ENCODE measurements at regions not wholly inside any gene's neighbourhood (a gene's known extent, or its start where the extent isn't known, plus 50 kb on each side); places are given as distances from the start of the nearest gene placed in this dataset.

- H3K4me2 ChIP-seq: no peak overlapping the region
- no peaks in the 10 kb centered on the region for H3K36me3 ChIP-seq
- H3K4me1 ChIP-seq: no peaks in the 10 kb centered on the region
- H3K27ac ChIP-seq: no peak overlapping the region
- no peak overlapping the region for H3K4me3 ChIP-seq
- no peak overlapping the region for H3K9ac ChIP-seq
- no peak for TF ChIP-seq Cebpa-rat (IDR thresholded peaks at IDR 0.05)
- no peaks in the 10 kb centered on the region for H4K20me1 ChIP-seq
- no peaks in the 10 kb centered on the region for H3K27me3 ChIP-seq
- H3K9me3 ChIP-seq (replicated peaks in 1 of 11): peaks cover 0 to 8% (median 0%) of the 10 kb centered on the region in 11 experiments; a peak in 5 of 22 replicates
Measured at GRCh38 chr9:73531051-73531532, 379.4 kb downstream of the ANXA1 start.

GRCh38 chr9:73531658-73532057 lies 380.0 kb downstream of the ANXA1 start:
- no peaks in the 10 kb centered on the region for H3K36me3 ChIP-seq
- no peak overlapping the region for H3K27ac ChIP-seq
- H3K4me3 ChIP-seq: no peak overlapping the region
- no peaks in the 10 kb centered on the region for H3K27me3 ChIP-seq
- no peak overlapping the region for H3K4me2 ChIP-seq
- H3K9me3 ChIP-seq (replicated peaks in 1 of 11): peaks cover 0 to 8% (median 0%) of the 10 kb centered on the region in 11 experiments; a peak in 5 of 22 replicates
- H3K4me1 ChIP-seq: no peaks in the 10 kb centered on the region
- no peaks in the 10 kb centered on the region for H4K20me1 ChIP-seq
- TF ChIP-seq Cebpa-rat (IDR thresholded peaks at IDR 0.05): no peak
- H3K9ac ChIP-seq: no peak overlapping the region

GRCh38 chr9:73532985-73533384 lies 381.3 kb downstream of the ANXA1 start:
- no peak for TF ChIP-seq Cebpa-rat (IDR thresholded peaks at IDR 0.05)
- no peak overlapping the region for H3K9ac ChIP-seq
- H3K4me2 ChIP-seq: no peak overlapping the region

GRCh38 chr9:73536403-73536802 lies 384.7 kb downstream of the ANXA1 start:
- Histone ChIP-seq H4K20me1 (no peaks in the 10 kb centered on the region), H3K4me3 (no peak overlapping the region), H3K4me2 (no peak overlapping the region), H3K27ac (no peak overlapping the region), H3K9me3 (replicated peaks in 1 of 11) (peaks cover 0 to 7% (median 0%) of the 10 kb centered on the region in 11 experiments; a peak in 2 of 22 replicates), H3K4me1 (no peaks in the 10 kb centered on the region), H3K36me3 (no peaks in the 10 kb centered on the region), H3K27me3 (no peaks in the 10 kb centered on the region), H3K9ac (no peak overlapping the region)
- no peak for TF ChIP-seq Cebpa-rat (IDR thresholded peaks at IDR 0.05)

More at GRCh38 chr9:73532985-73533384, 381.3 kb downstream of the ANXA1 start:
- H3K27ac ChIP-seq: no peak overlapping the region
- H3K9me3 ChIP-seq (replicated peaks in 1 of 11): peaks cover 0 to 7% (median 0%) of the 10 kb centered on the region in 11 experiments; a peak in 2 of 22 replicates
- no peaks in the 10 kb centered on the region for H3K4me1 ChIP-seq
- no peaks in the 10 kb centered on the region for H4K20me1 ChIP-seq
- H3K36me3 ChIP-seq: no peaks in the 10 kb centered on the region
- no peak overlapping the region for H3K4me3 ChIP-seq
- H3K27me3 ChIP-seq: no peaks in the 10 kb centered on the region

GRCh38 chr9:73537561-73537960 lies 385.9 kb downstream of the ANXA1 start:
- Histone ChIP-seq H3K36me3 (no peaks in the 10 kb centered on the region), H3K9ac (no peak overlapping the region), H3K4me3 (no peak overlapping the region), H4K20me1 (no peaks in the 10 kb centered on the region), H3K27me3 (no peaks in the 10 kb centered on the region), H3K27ac (no peak overlapping the region), H3K4me2 (no peak overlapping the region), H3K4me1 (no peaks in the 10 kb centered on the region), H3K9me3 (replicated peaks in 1 of 11) (peaks cover 0 to 7% (median 0%) of the 10 kb centered on the region in 11 experiments; a peak in 2 of 22 replicates)
- no peak for TF ChIP-seq Cebpa-rat (IDR thresholded peaks at IDR 0.05)

- Histone ChIP-seq H4K20me1 (no peaks in the 10 kb centered on the region), H3K4me2 (no peak overlapping the region), H3K4me1 (no peaks in the 10 kb centered on the region), H3K4me3 (no peak overlapping the region), H3K9ac (no peak overlapping the region), H3K36me3 (no peaks in the 10 kb centered on the region), H3K27ac (no peak overlapping the region), H3K27me3 (no peaks in the 10 kb centered on the region), H3K9me3 (replicated peaks in 1 of 11) (no peaks in the 10 kb centered on the region)
- TF ChIP-seq Cebpa-rat (IDR thresholded peaks at IDR 0.05): no peak
Measured at GRCh38 chr9:73539881-73540390, 388.3 kb downstream of the ANXA1 start.

GRCh38 chr9:73541923-73542322 lies 390.3 kb downstream of the ANXA1 start:
- no peak overlapping the region for H3K4me2 ChIP-seq
- no peak overlapping the region for H3K4me3 ChIP-seq
- H3K36me3 ChIP-seq: no peaks in the 10 kb centered on the region
- H3K27me3 ChIP-seq: no peaks in the 10 kb centered on the region
- H3K27ac ChIP-seq: no peak overlapping the region
- H3K9me3 ChIP-seq (replicated peaks in 1 of 11): no peaks in the 10 kb centered on the region
- no peaks in the 10 kb centered on the region for H3K4me1 ChIP-seq
- TF ChIP-seq Cebpa-rat (IDR thresholded peaks at IDR 0.05): no peak
- no peak overlapping the region for H3K9ac ChIP-seq
- no peaks in the 10 kb centered on the region for H4K20me1 ChIP-seq

GRCh38 chr9:73543727-73544126 lies 392.1 kb downstream of the ANXA1 start:
- no peaks in the 10 kb centered on the region for H3K4me1 ChIP-seq
- no peak overlapping the region for H3K4me2 ChIP-seq
- TF ChIP-seq Cebpa-rat (IDR thresholded peaks at IDR 0.05): no peak
- no peak overlapping the region for H3K9ac ChIP-seq
- H3K9me3 ChIP-seq (replicated peaks in 1 of 11): no peaks in the 10 kb centered on the region
- no peaks in the 10 kb centered on the region for H3K36me3 ChIP-seq
- H3K27me3 ChIP-seq: no peaks in the 10 kb centered on the region
- H4K20me1 ChIP-seq: no peaks in the 10 kb centered on the region
- H3K4me3 ChIP-seq: no peak overlapping the region
- no peak overlapping the region for H3K27ac ChIP-seq

GRCh38 chr9:73548201-73548600 lies 396.5 kb downstream of the ANXA1 start:
- no peak overlapping the region for H3K9ac ChIP-seq
- no peak overlapping the region for H3K27ac ChIP-seq
- H3K27me3 ChIP-seq: no peaks in the 10 kb centered on the region
- H3K36me3 ChIP-seq: no peaks in the 10 kb centered on the region
- H3K4me3 ChIP-seq: no peak overlapping the region
- TF ChIP-seq Cebpa-rat (IDR thresholded peaks at IDR 0.05): no peak
- no peaks in the 10 kb centered on the region for H3K4me1 ChIP-seq
- no peak overlapping the region for H3K4me2 ChIP-seq
- no peaks in the 10 kb centered on the region for H3K9me3 ChIP-seq (replicated peaks in 1 of 11)
- H4K20me1 ChIP-seq: no peaks in the 10 kb centered on the region

GRCh38 chr9:73549991-73550390 lies 398.3 kb downstream of the ANXA1 start:
- no peaks in the 10 kb centered on the region for H3K36me3 ChIP-seq
- no peak for TF ChIP-seq Cebpa-rat (IDR thresholded peaks at IDR 0.05)
- no peak overlapping the region for H3K4me3 ChIP-seq
- no peak overlapping the region for H3K27ac ChIP-seq
- no peaks in the 10 kb centered on the region for H3K9me3 ChIP-seq (replicated peaks in 1 of 11)
- H3K4me1 ChIP-seq: no peaks in the 10 kb centered on the region
- H3K4me2 ChIP-seq: no peak overlapping the region
- no peak overlapping the region for H3K9ac ChIP-seq
- H4K20me1 ChIP-seq: no peaks in the 10 kb centered on the region
- H3K27me3 ChIP-seq: no peaks in the 10 kb centered on the region

All from BLaER1 treated with 17β-estradiol and CSF1 and Interleukin-3, amounts not matched to agents 10 nM and 100 nM (cell line).